Mucosa of descending colon (tissue), 3 donors: ENCODE measurements at regions not wholly inside any gene's neighbourhood (a gene's known extent, or its start where the extent isn't known, plus 50 kb on each side); places are given as distances from the start of the nearest gene placed in this dataset.
"Not testable (repeated sequence)": the region's sequence is repeated elsewhere in the genome, so short reads cannot be mapped to it uniquely, and the experiment has no call there.

Source experiments
- ATAC-seq: fragments of 200-7000 bp; cut with Tn5 transposase; one replicate; pipeline ENCODE4 v1.9.1; 2020; ENCODE audit warnings: mild to moderate bottlenecking, moderate library complexity
- DNase-seq, 3 donors: peaks; one replicate each; pipeline ENCODE4 v3.0.0-alpha.2; 2020
- H3K36me3 ChIP-seq: fragments of 200-600 bp; one replicate; pipeline ENCODE4 v1.8.0; 2021; ENCODE audit warnings: low read depth, mild to moderate bottlenecking
- H3K4me1 ChIP-seq: fragments of 200-600 bp; one replicate; pipeline ENCODE4 v1.8.0; 2021; ENCODE audit warnings: low read depth, mild to moderate bottlenecking
- H3K4me3 ChIP-seq: fragments of 200-600 bp; one replicate; pipeline ENCODE4 v1.8.0; 2021; ENCODE audit warnings: mild to moderate bottlenecking
- H3K9me3 ChIP-seq: fragments of 200-600 bp; one replicate; pipeline ENCODE4 v1.8.0; 2021; ENCODE audit warnings: mild to moderate bottlenecking
- intact Hi-C, 2 donors: fragments of 100-400 bp; cut with DNase I in 1 of 2; cut with micrococcal nuclease in 1 of 2; formaldehyde crosslinking; loops; one replicate each; pipeline versions ENCODE4 v1.11.0 to v1.11.1; 2022; cut with DNase I, micrococcal nuclease
- TF ChIP-seq, protein P1 (sequence below): fragments of 200-600 bp; IDR thresholded peaks from one replicate; pipeline ENCODE4 v1.8.0; 2022; ENCODE audit warnings: antibody characterized with exemption, mild to moderate bottlenecking
- donor health status: DM: no; HTN: no; CAD: no; lungs with moderate emphysema.
- donor health status: DM: no; HTN: no; CAD: no.
- donor health status: DM: no; HTN: yes; CAD: no.

DNA sequence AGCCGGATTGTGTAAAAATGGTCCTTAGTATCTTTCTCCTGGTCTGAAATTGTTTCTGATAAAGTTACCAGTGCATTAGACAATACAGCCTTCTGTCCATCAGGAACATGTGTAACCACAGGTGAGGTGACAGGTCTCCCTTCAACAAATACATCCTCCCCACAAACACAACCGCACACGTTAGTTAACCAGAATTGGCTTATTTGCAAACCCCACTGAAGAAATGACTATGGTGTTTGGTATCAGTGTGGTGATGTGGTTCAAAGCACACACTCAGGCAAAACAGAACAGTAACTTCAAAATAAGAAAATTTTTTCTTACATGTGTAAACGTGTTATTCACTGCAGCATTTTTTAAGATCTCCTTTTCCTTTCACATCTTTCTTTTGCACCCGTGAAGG, 517.2 kb upstream of the NR5A2 start:
- ATAC-seq (no peak), DNase-seq (no peak)
- no peaks in the 10 kb centered on the region for H3K4me1 ChIP-seq
- TF ChIP-seq, protein P1, sequence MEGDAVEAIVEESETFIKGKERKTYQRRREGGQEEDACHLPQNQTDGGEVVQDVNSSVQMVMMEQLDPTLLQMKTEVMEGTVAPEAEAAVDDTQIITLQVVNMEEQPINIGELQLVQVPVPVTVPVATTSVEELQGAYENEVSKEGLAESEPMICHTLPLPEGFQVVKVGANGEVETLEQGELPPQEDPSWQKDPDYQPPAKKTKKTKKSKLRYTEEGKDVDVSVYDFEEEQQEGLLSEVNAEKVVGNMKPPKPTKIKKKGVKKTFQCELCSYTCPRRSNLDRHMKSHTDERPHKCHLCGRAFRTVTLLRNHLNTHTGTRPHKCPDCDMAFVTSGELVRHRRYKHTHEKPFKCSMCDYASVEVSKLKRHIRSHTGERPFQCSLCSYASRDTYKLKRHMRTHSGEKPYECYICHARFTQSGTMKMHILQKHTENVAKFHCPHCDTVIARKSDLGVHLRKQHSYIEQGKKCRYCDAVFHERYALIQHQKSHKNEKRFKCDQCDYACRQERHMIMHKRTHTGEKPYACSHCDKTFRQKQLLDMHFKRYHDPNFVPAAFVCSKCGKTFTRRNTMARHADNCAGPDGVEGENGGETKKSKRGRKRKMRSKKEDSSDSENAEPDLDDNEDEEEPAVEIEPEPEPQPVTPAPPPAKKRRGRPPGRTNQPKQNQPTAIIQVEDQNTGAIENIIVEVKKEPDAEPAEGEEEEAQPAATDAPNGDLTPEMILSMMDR, result no peak
- no peaks in the 10 kb centered on the region for H3K9me3 ChIP-seq
- H3K4me3 ChIP-seq, result no peak overlapping the region
- no peaks in the 10 kb centered on the region for H3K36me3 ChIP-seq
- intact Hi-C loops, result no loop called here

DNA sequence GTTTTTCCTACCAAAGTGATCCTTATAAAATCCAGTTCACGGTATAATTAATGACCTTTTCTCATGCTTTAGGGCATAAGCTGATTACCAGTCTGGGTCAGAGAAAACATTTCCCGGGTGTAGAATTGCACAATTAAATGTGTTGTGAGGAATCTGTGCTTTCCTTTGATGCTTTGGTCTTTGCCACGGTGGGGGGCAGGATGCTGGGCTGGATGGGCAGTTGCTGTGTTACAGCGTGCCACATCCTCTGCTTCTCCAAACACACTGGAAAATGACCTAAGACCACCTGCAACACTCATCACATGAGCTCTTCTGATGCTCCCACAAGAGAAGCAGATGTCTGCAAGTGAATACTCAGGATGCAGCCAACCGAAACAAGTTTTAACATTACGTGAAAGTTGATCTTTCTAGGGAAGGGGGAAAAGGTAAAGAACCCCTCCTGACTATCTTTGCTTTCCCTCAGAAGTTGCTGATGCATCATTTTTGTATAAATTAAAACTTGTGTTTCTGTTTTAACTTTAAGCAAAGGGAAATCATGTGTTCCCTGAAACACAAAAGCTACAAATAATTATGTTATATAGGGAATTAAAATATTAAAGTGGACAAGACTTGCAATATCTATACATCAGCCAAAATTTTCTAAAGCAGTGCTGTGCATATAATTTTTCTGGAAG, 515.3 kb upstream of the NR5A2 start:
- Histone ChIP-seq H3K36me3 (no peaks in the 10 kb centered on the region), H3K4me3 (no peak overlapping the region), H3K9me3 (no peaks in the 10 kb centered on the region), H3K4me1 (no peaks in the 10 kb centered on the region)
- DNase-seq (no peak), ATAC-seq (no peak)
- TF ChIP-seq, protein P1, result no peak
- intact Hi-C loops, result no loop called here

DNA sequence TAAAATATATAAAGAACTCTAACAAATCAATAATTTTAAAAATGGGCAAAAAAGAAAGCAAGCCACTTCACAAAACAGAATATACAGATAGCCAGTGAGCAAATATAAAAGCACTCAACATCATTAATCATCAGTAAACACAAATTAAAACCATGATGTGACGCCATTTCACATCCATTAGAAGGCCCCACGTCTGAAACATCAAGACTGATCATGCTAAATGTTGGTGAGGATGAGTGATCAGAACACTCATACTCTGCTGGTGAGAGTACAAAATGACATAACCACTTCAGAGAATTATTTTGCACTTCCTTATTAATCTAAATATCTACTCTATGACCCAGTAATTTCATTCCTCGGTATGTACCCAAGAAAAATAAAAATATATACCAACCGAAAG, 512.2 kb upstream of the NR5A2 start:
- Histone ChIP-seq H3K4me3 (no peak overlapping the region), H3K36me3 (no peaks in the 10 kb centered on the region), H3K9me3 (no peaks in the 10 kb centered on the region), H3K4me1 (no peaks in the 10 kb centered on the region)
- intact Hi-C loops, result no loop called here
- DNase-seq (no peak), ATAC-seq (no peak)
- TF ChIP-seq, protein P1, result no peak

DNA sequence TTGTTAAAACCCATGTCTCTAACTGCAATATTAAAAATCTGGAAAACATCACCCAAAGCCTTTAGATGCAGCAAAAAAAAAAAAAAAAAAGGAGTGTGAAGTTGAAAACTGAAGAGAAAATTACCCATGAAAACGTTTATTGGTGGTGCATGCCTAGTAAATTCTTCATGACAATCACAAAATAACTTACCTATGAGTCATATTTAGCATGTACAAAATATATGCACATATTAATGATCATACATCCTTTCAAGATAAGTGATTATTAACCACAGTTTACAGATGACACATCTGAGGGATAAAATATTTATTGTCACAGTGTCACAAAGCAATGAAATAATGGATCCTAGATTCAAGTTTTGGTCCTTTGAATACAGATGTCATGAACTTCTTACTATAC, 505.2 kb upstream of the NR5A2 start:
- DNase-seq, result no peak
- Histone ChIP-seq H3K4me3 (no peak overlapping the region), H3K9me3 (no peaks in the 10 kb centered on the region), H3K36me3 (no peaks in the 10 kb centered on the region), H3K4me1 (no peaks in the 10 kb centered on the region)
- intact Hi-C loops, result no loop called here
- ATAC-seq, result no peak
- TF ChIP-seq, protein P1, result no peak

DNA sequence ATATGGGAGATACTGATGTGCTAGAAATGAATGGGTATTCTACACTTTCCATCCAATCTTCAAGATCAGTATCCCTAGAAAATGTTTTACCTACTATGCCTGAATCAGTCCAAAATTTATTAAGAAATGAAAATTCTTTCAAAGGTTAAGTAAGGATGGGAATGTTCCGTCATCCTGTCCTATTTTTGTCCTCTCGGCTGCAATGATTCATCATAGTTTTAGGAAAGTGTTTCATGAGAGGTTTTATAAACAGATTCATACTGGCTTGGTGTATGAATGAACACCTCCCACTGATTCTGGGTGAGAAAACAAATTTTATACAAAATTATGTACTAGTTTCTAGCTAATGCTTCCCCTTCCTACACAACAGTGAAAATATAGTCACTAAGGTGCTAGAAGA, 504.6 kb upstream of the NR5A2 start:
- intact Hi-C loops, result no loop called here
- no peak overlapping the region for H3K4me3 ChIP-seq
- no peaks in the 10 kb centered on the region for H3K4me1 ChIP-seq
- H3K36me3 ChIP-seq, result no peaks in the 10 kb centered on the region
- TF ChIP-seq, protein P1, result no peak
- no peaks in the 10 kb centered on the region for H3K9me3 ChIP-seq
- no peak for ATAC-seq
- no peak for DNase-seq

DNA sequence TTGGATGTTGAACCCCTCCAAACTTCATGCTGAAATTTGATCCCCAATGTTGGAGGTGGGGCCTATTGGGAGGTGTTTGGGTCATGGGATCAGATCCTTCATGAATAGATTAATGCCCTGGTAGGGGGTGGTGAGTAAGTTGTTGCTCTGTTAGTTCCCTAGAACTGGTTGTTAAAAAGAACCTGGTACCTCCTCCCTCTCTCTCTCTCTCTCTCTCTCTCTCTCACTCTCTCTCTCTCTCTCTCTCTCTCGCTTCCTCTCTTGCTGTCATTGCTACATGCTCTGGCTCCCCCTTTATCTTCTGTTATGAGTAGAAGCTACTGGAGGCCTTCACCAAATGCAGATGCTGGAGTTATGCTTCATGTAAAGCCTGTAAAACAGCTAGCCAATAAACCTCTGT, 498.2 kb upstream of the NR5A2 start:
- Histone ChIP-seq H3K9me3 (peaks cover 3% of the 10 kb centered on the region), H3K4me1 (no peaks in the 10 kb centered on the region), H3K36me3 (no peaks in the 10 kb centered on the region), H3K4me3 (no peak overlapping the region)
- intact Hi-C loops, result no loop called here
- DNase-seq, result no peak
- ATAC-seq, result no peak
- TF ChIP-seq, protein P1, result no peak

DNA sequence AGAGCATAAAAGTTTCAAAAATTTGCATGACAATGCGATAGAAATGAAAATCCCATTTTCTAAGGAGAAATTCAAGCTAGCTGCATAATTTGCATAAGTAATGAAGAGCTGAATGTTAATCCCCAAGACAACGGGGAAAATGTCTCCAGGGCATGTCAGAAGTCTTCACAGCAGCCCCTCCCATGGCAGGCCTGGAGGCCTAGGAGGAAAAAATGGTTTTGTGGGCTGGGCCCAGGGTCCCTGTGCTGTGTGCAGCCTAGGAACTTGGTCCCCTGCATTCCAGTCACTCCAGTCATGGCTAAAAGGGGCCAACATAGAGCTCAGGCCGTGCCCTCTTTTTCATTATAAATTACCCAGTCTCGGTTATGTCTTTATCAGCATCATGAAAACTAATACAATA, 494.1 kb upstream of the NR5A2 start:
- DNase-seq, ATAC-seq, H3K4me3 ChIP-seq, H3K36me3 ChIP-seq, H3K4me1 ChIP-seq, intact Hi-C loops: not testable (repeated sequence)
- H3K9me3 ChIP-seq, result peaks cover 14% of the 10 kb centered on the region
